ENCODE measurements at regions not wholly inside any gene's neighbourhood (a gene's known extent, or its start where the extent isn't known, plus 50 kb on each side); places are given as distances from the start of the nearest gene placed in this dataset.

DNA sequence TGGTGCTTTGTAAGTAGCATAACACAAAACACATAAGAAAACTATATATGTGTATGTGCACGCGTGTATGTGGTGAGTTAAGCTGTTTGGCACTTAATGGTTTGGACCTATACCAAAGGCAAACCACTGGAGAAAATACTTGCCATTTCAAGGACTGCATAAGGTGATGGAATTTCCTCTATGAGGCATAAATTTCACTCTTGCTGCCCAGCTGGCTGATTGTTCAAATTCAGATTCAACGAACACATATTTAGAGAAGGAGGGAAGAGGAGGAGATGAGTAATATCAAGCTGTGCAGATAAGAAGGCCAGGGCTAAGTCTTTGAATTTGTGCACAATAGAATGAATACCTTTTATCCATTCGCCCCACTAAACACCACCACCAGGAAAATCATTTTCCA lies 470.6 kb upstream of the MPDZ start:
- TF ChIP-seq, protein P1, sequence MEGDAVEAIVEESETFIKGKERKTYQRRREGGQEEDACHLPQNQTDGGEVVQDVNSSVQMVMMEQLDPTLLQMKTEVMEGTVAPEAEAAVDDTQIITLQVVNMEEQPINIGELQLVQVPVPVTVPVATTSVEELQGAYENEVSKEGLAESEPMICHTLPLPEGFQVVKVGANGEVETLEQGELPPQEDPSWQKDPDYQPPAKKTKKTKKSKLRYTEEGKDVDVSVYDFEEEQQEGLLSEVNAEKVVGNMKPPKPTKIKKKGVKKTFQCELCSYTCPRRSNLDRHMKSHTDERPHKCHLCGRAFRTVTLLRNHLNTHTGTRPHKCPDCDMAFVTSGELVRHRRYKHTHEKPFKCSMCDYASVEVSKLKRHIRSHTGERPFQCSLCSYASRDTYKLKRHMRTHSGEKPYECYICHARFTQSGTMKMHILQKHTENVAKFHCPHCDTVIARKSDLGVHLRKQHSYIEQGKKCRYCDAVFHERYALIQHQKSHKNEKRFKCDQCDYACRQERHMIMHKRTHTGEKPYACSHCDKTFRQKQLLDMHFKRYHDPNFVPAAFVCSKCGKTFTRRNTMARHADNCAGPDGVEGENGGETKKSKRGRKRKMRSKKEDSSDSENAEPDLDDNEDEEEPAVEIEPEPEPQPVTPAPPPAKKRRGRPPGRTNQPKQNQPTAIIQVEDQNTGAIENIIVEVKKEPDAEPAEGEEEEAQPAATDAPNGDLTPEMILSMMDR (optimal IDR thresholded peaks at IDR 0.05 in 1 of 3, IDR thresholded peaks at IDR 0.05 in 1 of 3, conservative IDR thresholded peaks at IDR 0.05 in 1 of 3; ENCODE audit: extremely low read depth in 1 of 3, insufficient read depth in 2 of 3, low read length in 3 of 3) = no peak
- TF ChIP-seq EZH2 (IDR thresholded peaks at IDR 0.05; ENCODE audit: low read length) = no peak

Data from keratinocyte (primary cell).